Tibial nerve (tissue), 3 donors: ENCODE measurements at regions not wholly inside any gene's neighbourhood (a gene's known extent, or its start where the extent isn't known, plus 50 kb on each side); places are given as distances from the start of the nearest gene placed in this dataset.

ENCODE experiments used
- CTCF ChIP-seq, 5 experiments: fragments of 200-600 bp in 3 of 5; fragments of 450-650 bp in 2 of 5; sonication (generic) in 3 of 5; IDR thresholded peaks; one replicate each; pipeline ENCODE4 v1.5.1; 2016 to 2019; ENCODE audit warnings: antibody characterized with exemption in 5 of 5, mild to moderate bottlenecking in 3 of 5, moderate library complexity in 2 of 5
- POLR2A ChIP-seq, 2 donors: fragments of 450-650 bp; IDR thresholded peaks; one replicate each; pipeline ENCODE4 v1.6.1; 2017; ENCODE audit warnings: antibody characterized with exemption in 2 of 2, mild to moderate bottlenecking in 2 of 2, moderate library complexity in 2 of 2

- TF ChIP-seq POLR2A (IDR thresholded peaks at IDR 0.05), result no peak
- TF ChIP-seq CTCF (IDR thresholded peaks at IDR 0.05), result no peak
Observed at GRCh38 chr17:69710926-69711325, 296.4 kb downstream of the MAP2K6 start.
